ENCODE measurements at regions not wholly inside any gene's neighbourhood (a gene's known extent, or its start where the extent isn't known, plus 50 kb on each side); places are given as distances from the start of the nearest gene placed in this dataset.
A peak's percentile ranks its signal among the peaks of the same experiment; 100 is the strongest.
"Not testable (repeated sequence)": the region's sequence is repeated elsewhere in the genome, so short reads cannot be mapped to it uniquely, and the experiment has no call there.

- H2AFZ ChIP-seq (ENCODE audit: low read length, unreplicated experiment): no peak overlapping the region
- no peaks in the 10 kb centered on the region for H3K79me2 ChIP-seq (ENCODE audit: control insufficient read depth, insufficient read depth, low read length, unreplicated experiment)
- H3K4me3 ChIP-seq (ENCODE audit: low read depth, low read length): peak overlapping the region; percentile 8; the same call in 1 of the 2 replicates
- H3K27me3 ChIP-seq (ENCODE audit: insufficient read depth, low read length): no peaks in the 10 kb centered on the region
- no peak overlapping the region for H3K27ac ChIP-seq (ENCODE audit: low read depth, low read length)
- no peaks in the 10 kb centered on the region for H3K4me1 ChIP-seq (ENCODE audit: control insufficient read depth, insufficient read depth, low read length, unreplicated experiment)
- no peaks in the 10 kb centered on the region for H3K36me3 ChIP-seq (ENCODE audit: insufficient read depth, low read length)
These were observed 70.7 kb downstream of the CETN3 start for GRCh38 chr5:90338712-90339372.

- H3K36me3 ChIP-seq (ENCODE audit: insufficient read depth, low read length): no peaks in the 10 kb centered on the region
- H2AFZ ChIP-seq (ENCODE audit: low read length, unreplicated experiment): no peak overlapping the region
- no peaks in the 10 kb centered on the region for H3K4me1 ChIP-seq (ENCODE audit: control insufficient read depth, insufficient read depth, low read length, unreplicated experiment)
- no peaks in the 10 kb centered on the region for H3K79me2 ChIP-seq (ENCODE audit: control insufficient read depth, insufficient read depth, low read length, unreplicated experiment)
- no peak overlapping the region for H3K27ac ChIP-seq (ENCODE audit: low read depth, low read length)
- H3K27me3 ChIP-seq (ENCODE audit: insufficient read depth, low read length): no peaks in the 10 kb centered on the region
- no peak overlapping the region for H3K4me3 ChIP-seq (ENCODE audit: low read depth, low read length)
These were observed 72.0 kb downstream of the CETN3 start for GRCh38 chr5:90337449-90338052.

- no peak overlapping the region for H2AFZ ChIP-seq (ENCODE audit: low read length, unreplicated experiment)
- H3K4me1 ChIP-seq (ENCODE audit: control insufficient read depth, insufficient read depth, low read length, unreplicated experiment): no peaks in the 10 kb centered on the region
- H3K79me2 ChIP-seq (ENCODE audit: control insufficient read depth, insufficient read depth, low read length, unreplicated experiment): no peaks in the 10 kb centered on the region
- no peak overlapping the region for H3K27ac ChIP-seq (ENCODE audit: low read depth, low read length)
- H3K4me3 ChIP-seq (ENCODE audit: low read depth, low read length): no peak overlapping the region
- no peaks in the 10 kb centered on the region for H3K36me3 ChIP-seq (ENCODE audit: insufficient read depth, low read length)
- no peaks in the 10 kb centered on the region; the same call in 1 of the 2 replicates for H3K27me3 ChIP-seq (ENCODE audit: insufficient read depth, low read length)
These were observed 72.8 kb downstream of the CETN3 start for GRCh38 chr5:90336752-90337151.

DNA sequence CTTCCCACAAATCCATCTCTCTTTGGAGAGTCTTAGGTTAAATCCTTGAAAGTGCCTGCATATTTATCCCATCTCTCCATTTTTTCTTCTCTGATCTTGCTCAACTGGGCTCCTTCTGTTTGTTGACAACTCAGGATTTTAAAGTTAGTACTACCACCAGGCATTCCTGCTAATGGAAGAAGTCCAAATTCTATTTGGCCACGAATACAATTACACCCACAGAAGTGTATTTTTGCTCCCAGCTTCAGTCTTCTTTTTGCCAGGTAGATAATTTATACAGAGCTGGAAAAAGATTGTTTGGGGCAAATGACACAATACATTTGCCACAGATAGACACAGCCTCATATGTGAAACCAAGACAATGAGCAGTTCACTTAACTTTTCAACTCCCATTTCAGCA is 74.8 kb downstream of the CETN3 start:
- Histone ChIP-seq H3K4me1 (ENCODE audit: control insufficient read depth, insufficient read depth, low read length, unreplicated experiment) (no peaks in the 10 kb centered on the region), H3K27me3 (ENCODE audit: insufficient read depth, low read length) (no peaks in the 10 kb centered on the region; the same call in 1 of the 2 replicates), H3K4me3 (ENCODE audit: low read depth, low read length) (no peak overlapping the region), H3K36me3 (ENCODE audit: insufficient read depth, low read length) (no peaks in the 10 kb centered on the region), H3K27ac (ENCODE audit: low read depth, low read length) (no peak overlapping the region), H3K79me2 (ENCODE audit: control insufficient read depth, insufficient read depth, low read length, unreplicated experiment) (no peaks in the 10 kb centered on the region), H2AFZ (ENCODE audit: low read length, unreplicated experiment) (no peak overlapping the region)

- H3K27ac ChIP-seq (ENCODE audit: low read depth, low read length): no peak overlapping the region
- H3K36me3 ChIP-seq (ENCODE audit: insufficient read depth, low read length): no peaks in the 10 kb centered on the region
- H3K79me2 ChIP-seq (ENCODE audit: control insufficient read depth, insufficient read depth, low read length, unreplicated experiment): no peaks in the 10 kb centered on the region
- no peaks in the 10 kb centered on the region for H3K4me1 ChIP-seq (ENCODE audit: control insufficient read depth, insufficient read depth, low read length, unreplicated experiment)
- H2AFZ ChIP-seq (ENCODE audit: low read length, unreplicated experiment): no peak overlapping the region
- no peaks in the 10 kb centered on the region; the same call in 1 of the 2 replicates for H3K27me3 ChIP-seq (ENCODE audit: insufficient read depth, low read length)
- no peak overlapping the region for H3K4me3 ChIP-seq (ENCODE audit: low read depth, low read length)
These were observed 79.6 kb downstream of the CETN3 start for GRCh38 chr5:90329911-90330310.

- Histone ChIP-seq H3K27ac (ENCODE audit: low read depth, low read length) (no peak overlapping the region), H3K79me2 (ENCODE audit: control insufficient read depth, insufficient read depth, low read length, unreplicated experiment) (no peaks in the 10 kb centered on the region), H3K27me3 (ENCODE audit: insufficient read depth, low read length) (peaks cover 20% of the 10 kb centered on the region; the same call in 1 of the 2 replicates), H3K4me1 (ENCODE audit: control insufficient read depth, insufficient read depth, low read length, unreplicated experiment) (no peaks in the 10 kb centered on the region), H3K36me3 (ENCODE audit: insufficient read depth, low read length) (no peaks in the 10 kb centered on the region), H3K4me3 (ENCODE audit: low read depth, low read length) (no peak overlapping the region), H2AFZ (ENCODE audit: low read length, unreplicated experiment) (no peak overlapping the region)
These were observed 82.6 kb downstream of the CETN3 start for GRCh38 chr5:90326995-90327394.

DNA sequence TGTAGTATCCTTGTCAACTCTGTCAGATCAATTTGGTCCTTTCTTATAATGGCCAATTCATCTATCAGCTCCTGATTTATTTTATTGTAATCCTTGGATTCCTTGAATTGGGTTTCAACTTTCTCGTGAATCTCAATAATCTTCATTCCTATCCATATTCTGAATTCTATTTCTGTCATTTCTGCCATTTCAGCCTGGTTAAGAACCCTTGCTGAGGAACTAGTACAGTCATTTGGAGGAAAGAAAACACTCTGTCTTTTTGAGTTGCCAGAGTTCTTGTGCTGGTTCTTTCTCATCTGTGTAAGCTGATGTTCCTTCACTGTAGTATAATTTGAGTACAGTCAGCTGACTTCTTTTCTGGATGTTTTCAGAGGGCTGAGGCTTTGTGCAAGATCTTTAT is 84.5 kb downstream of the CETN3 start:
- Histone ChIP-seq H3K79me2 (ENCODE audit: control insufficient read depth, insufficient read depth, low read length, unreplicated experiment) (no peaks in the 10 kb centered on the region), H3K36me3 (ENCODE audit: insufficient read depth, low read length) (no peaks in the 10 kb centered on the region), H3K4me1 (ENCODE audit: control insufficient read depth, insufficient read depth, low read length, unreplicated experiment) (no peaks in the 10 kb centered on the region), H3K27ac (ENCODE audit: low read depth, low read length) (no peak overlapping the region), H3K27me3 (ENCODE audit: insufficient read depth, low read length) (peaks cover 20% of the 10 kb centered on the region; the same call in 1 of the 2 replicates), H2AFZ (ENCODE audit: low read length, unreplicated experiment) (no peak overlapping the region), H3K4me3 (ENCODE audit: low read depth, low read length) (no peak overlapping the region)

DNA sequence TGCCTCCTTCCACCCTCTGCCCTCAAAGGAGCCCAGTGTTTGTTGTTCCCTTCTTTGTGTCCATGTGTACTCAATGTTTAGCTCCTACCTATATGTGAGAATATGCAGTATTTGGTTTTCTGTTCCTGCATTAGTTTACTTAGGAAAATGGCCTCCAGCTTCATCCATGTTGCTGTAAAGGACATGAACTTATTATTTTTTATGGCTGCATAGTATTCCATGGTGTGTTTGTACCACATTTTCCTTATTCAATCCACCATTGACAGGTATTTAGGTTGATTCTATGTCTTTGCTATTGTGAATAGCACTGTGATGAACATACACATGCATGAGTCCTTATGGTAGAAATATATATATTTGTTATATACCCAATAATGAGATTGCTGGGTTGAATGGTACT is 89.2 kb downstream of the CETN3 start:
- H3K27me3 ChIP-seq (ENCODE audit: insufficient read depth, low read length): peaks cover 34% of the 10 kb centered on the region; the same call in 1 of the 2 replicates
- H3K27ac ChIP-seq (ENCODE audit: low read depth, low read length); H3K4me1 ChIP-seq (ENCODE audit: control insufficient read depth, insufficient read depth, low read length, unreplicated experiment); H3K4me3 ChIP-seq (ENCODE audit: low read depth, low read length); H3K36me3 ChIP-seq (ENCODE audit: insufficient read depth, low read length); H3K79me2 ChIP-seq (ENCODE audit: control insufficient read depth, insufficient read depth, low read length, unreplicated experiment); H2AFZ ChIP-seq (ENCODE audit: low read length, unreplicated experiment): not testable (repeated sequence)

GRCh38 chr5:90312027-90312426 is 97.5 kb downstream of the CETN3 start:
- Histone ChIP-seq H2AFZ (ENCODE audit: low read length, unreplicated experiment) (no peak overlapping the region), H3K36me3 (ENCODE audit: insufficient read depth, low read length) (no peaks in the 10 kb centered on the region), H3K27me3 (ENCODE audit: insufficient read depth, low read length) (no peaks in the 10 kb centered on the region), H3K4me3 (ENCODE audit: low read depth, low read length) (no peak overlapping the region), H3K4me1 (ENCODE audit: control insufficient read depth, insufficient read depth, low read length, unreplicated experiment) (peaks cover 7% of the 10 kb centered on the region), H3K79me2 (ENCODE audit: control insufficient read depth, insufficient read depth, low read length, unreplicated experiment) (no peaks in the 10 kb centered on the region), H3K27ac (ENCODE audit: low read depth, low read length) (no peak overlapping the region)

GRCh38 chr5:90311401-90311800 is 98.2 kb downstream of the CETN3 start:
- H3K79me2 ChIP-seq (ENCODE audit: control insufficient read depth, insufficient read depth, low read length, unreplicated experiment): no peaks in the 10 kb centered on the region
- no peaks in the 10 kb centered on the region for H3K27me3 ChIP-seq (ENCODE audit: insufficient read depth, low read length)
- H3K27ac ChIP-seq (ENCODE audit: low read depth, low read length): no peak overlapping the region
- no peak overlapping the region for H2AFZ ChIP-seq (ENCODE audit: low read length, unreplicated experiment)
- peaks cover 7% of the 10 kb centered on the region for H3K4me1 ChIP-seq (ENCODE audit: control insufficient read depth, insufficient read depth, low read length, unreplicated experiment)
- H3K36me3 ChIP-seq (ENCODE audit: insufficient read depth, low read length): no peaks in the 10 kb centered on the region
- no peak overlapping the region for H3K4me3 ChIP-seq (ENCODE audit: low read depth, low read length)
